Kidney tubule cell (primary cell): ENCODE measurements at regions not wholly inside any gene's neighbourhood (a gene's known extent, or its start where the extent isn't known, plus 50 kb on each side); places are given as distances from the start of the nearest gene placed in this dataset.
A peak's percentile ranks its signal among the peaks of the same experiment; 100 is the strongest.

Source experiments
- DNase-seq: peaks from one replicate; pipeline ENCODE4 v3.0.0-alpha.2; 2018; ENCODE audit warnings: low spot score

- DNase-seq, result peak; percentile 50
Observed at GRCh38 chrX:68894513-68895340, 65.9 kb downstream of the EFNB1 start.

DNA sequence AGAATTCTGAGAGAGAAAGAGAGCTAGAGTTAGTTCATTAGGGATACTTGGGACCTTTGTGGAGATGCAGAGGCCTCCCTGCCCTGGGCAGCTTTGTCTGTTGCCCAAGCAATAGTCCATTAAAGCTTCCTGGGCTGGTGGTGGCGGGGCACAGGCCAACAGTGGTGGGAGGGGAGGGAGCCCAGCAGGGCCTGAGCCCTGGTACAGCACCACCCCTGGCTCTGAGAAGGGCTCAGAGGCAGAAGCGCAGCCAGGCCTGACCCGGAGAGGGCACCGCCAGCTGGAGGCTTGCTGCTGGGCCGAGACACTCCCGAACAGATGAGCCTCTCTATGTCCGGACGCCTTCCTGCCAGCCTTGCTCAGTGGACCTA, 65.3 kb downstream of the EFNB1 start:
- peak; percentile 18 for DNase-seq

DNA sequence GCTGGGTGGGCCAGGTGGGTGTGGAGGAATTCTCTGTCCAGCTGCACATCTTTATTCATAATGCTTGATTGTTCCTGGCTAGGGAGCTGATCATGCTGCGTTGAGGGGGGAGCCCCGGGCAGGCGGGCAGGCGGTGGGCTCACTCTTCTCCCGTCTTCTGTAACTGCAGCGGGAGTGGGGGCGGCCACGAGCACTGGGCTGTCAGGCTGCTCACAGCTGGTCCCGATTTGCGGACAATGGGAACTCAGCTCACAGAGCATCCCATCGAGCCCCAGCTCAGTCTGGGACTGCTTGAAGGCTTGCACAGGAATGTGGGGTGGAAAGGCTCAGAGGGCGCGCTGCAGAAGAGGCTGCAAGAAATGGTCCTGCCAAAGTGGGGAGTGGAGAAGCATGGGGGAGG, 63.8 kb downstream of the EFNB1 start:
- no peak for DNase-seq

DNA sequence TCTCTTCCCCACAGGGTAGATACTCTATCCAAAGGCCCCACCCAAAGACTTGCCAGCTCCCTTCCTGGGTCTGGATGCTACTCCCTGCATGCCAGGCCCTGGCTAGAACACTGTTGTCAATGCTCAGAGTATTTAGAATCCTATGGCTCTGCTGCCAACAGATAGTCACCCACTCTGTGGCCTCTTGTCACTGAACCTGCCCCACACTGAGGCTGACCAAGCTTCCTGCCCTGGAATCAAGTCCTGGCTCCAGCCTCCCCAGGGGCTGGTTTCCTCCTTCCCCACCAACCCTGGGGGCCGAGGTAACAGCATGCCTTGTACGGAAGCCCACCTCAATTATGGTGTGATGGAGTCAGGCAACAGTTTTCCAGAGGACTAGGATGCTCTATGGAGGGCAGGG, 63.3 kb downstream of the EFNB1 start:
- no peak for DNase-seq
